ENCODE measurements at regions not wholly inside any gene's neighbourhood (a gene's known extent, or its start where the extent isn't known, plus 50 kb on each side); places are given as distances from the start of the nearest gene placed in this dataset.

- Histone ChIP-seq H4K20me1 (ENCODE audit: insufficient read depth, low read length) (no peaks in the 10 kb centered on the region), H3K79me2 (ENCODE audit: low read length) (no peaks in the 10 kb centered on the region), H3K9ac (ENCODE audit: low read length) (no peak overlapping the region), H3F3A (ENCODE audit: insufficient read depth, low read length) (no peaks in the 10 kb centered on the region), H3K27ac (ENCODE audit: low read length) (no peak overlapping the region), H3K9me2 (replicated peaks; ENCODE audit: insufficient read depth, low read length) (no peaks in the 10 kb centered on the region), H3K27me3 (replicated peaks; ENCODE audit: insufficient read depth, low read length) (no peaks in the 10 kb centered on the region), H3K4me1 (ENCODE audit: low read length) (no peaks in the 10 kb centered on the region), H2AFZ (ENCODE audit: low read length) (no peak overlapping the region), H3K36me3 (replicated peaks; ENCODE audit: insufficient read depth, low read length) (no peaks in the 10 kb centered on the region), H3K4me3 (ENCODE audit: low read length) (no peak overlapping the region), H3K4me2 (ENCODE audit: low read depth, low read length) (no peak overlapping the region), H3K9me3 (replicated peaks; ENCODE audit: insufficient read depth, low read length) (no peaks in the 10 kb centered on the region)
- no peak for DNase-seq
- TF ChIP-seq EZH2phosphoT487 (IDR thresholded peaks at IDR 0.05; ENCODE audit: low read length), result no peak
- TF ChIP-seq CTCF (IDR thresholded peaks at IDR 0.05; ENCODE audit: low read length), result no peak
- TF ChIP-seq EZH2 (optimal IDR thresholded peaks at IDR 0.05; ENCODE audit: low read depth, low read length), result no peak
Observed at GRCh38 chr15:99473981-99474906, 91.5 kb upstream of the MEF2A start.

GRCh38 chr15:99474909-99475753, 90.7 kb upstream of the MEF2A start:
- H3K4me2 ChIP-seq (ENCODE audit: low read depth, low read length), result no peak overlapping the region
- no peaks in the 10 kb centered on the region for H4K20me1 ChIP-seq (ENCODE audit: insufficient read depth, low read length)
- no peaks in the 10 kb centered on the region for H3K27me3 ChIP-seq (replicated peaks; ENCODE audit: insufficient read depth, low read length)
- no peak overlapping the region for H3K4me3 ChIP-seq (ENCODE audit: low read length)
- no peaks in the 10 kb centered on the region for H3F3A ChIP-seq (ENCODE audit: insufficient read depth, low read length)
- H3K79me2 ChIP-seq (ENCODE audit: low read length), result no peaks in the 10 kb centered on the region
- H3K27ac ChIP-seq (ENCODE audit: low read length), result no peak overlapping the region
- H3K9me2 ChIP-seq (replicated peaks; ENCODE audit: insufficient read depth, low read length), result no peaks in the 10 kb centered on the region
- no peaks in the 10 kb centered on the region for H3K9me3 ChIP-seq (replicated peaks; ENCODE audit: insufficient read depth, low read length)
- TF ChIP-seq CTCF (IDR thresholded peaks at IDR 0.05; ENCODE audit: low read length), result no peak
- no peak for TF ChIP-seq EZH2phosphoT487 (IDR thresholded peaks at IDR 0.05; ENCODE audit: low read length)
- TF ChIP-seq EZH2 (optimal IDR thresholded peaks at IDR 0.05; ENCODE audit: low read depth, low read length), result no peak
- no peaks in the 10 kb centered on the region for H3K36me3 ChIP-seq (replicated peaks; ENCODE audit: insufficient read depth, low read length)
- no peaks in the 10 kb centered on the region for H3K4me1 ChIP-seq (ENCODE audit: low read length)
- no peak overlapping the region for H3K9ac ChIP-seq (ENCODE audit: low read length)
- DNase-seq, result no peak
- H2AFZ ChIP-seq (ENCODE audit: low read length), result no peak overlapping the region

GRCh38 chr15:99475754-99476412, 89.9 kb upstream of the MEF2A start:
- no peaks in the 10 kb centered on the region for H3K9me2 ChIP-seq (replicated peaks; ENCODE audit: insufficient read depth, low read length)
- no peaks in the 10 kb centered on the region for H3K9me3 ChIP-seq (replicated peaks; ENCODE audit: insufficient read depth, low read length)
- H4K20me1 ChIP-seq (ENCODE audit: insufficient read depth, low read length), result no peaks in the 10 kb centered on the region
- H3F3A ChIP-seq (ENCODE audit: insufficient read depth, low read length), result no peaks in the 10 kb centered on the region
- H3K4me2 ChIP-seq (ENCODE audit: low read depth, low read length), result no peak overlapping the region
- no peaks in the 10 kb centered on the region for H3K36me3 ChIP-seq (replicated peaks; ENCODE audit: insufficient read depth, low read length)
- no peak overlapping the region for H2AFZ ChIP-seq (ENCODE audit: low read length)
- H3K4me3 ChIP-seq (ENCODE audit: low read length), result no peak overlapping the region
- H3K9ac ChIP-seq (ENCODE audit: low read length), result no peak overlapping the region
- no peak overlapping the region for H3K27ac ChIP-seq (ENCODE audit: low read length)
- no peaks in the 10 kb centered on the region for H3K27me3 ChIP-seq (replicated peaks; ENCODE audit: insufficient read depth, low read length)
- H3K79me2 ChIP-seq (ENCODE audit: low read length), result no peaks in the 10 kb centered on the region
- TF ChIP-seq EZH2 (optimal IDR thresholded peaks at IDR 0.05; ENCODE audit: low read depth, low read length), result no peak
- no peak for TF ChIP-seq CTCF (IDR thresholded peaks at IDR 0.05; ENCODE audit: low read length)
- TF ChIP-seq EZH2phosphoT487 (IDR thresholded peaks at IDR 0.05; ENCODE audit: low read length), result no peak
- H3K4me1 ChIP-seq (ENCODE audit: low read length), result no peaks in the 10 kb centered on the region
- DNase-seq, result no peak

All from MM.1S (cell line).